HepG2 (cell line): ENCODE measurements at regions not wholly inside any gene's neighbourhood (a gene's known extent, or its start where the extent isn't known, plus 50 kb on each side); places are given as distances from the start of the nearest gene placed in this dataset.

Experiments
- ATAC-seq: fragments of 200-7000 bp; cut with Tn5 transposase; 3 replicates; pipeline ENCODE4 v1.9.1; 2020; ENCODE audit warnings: mild to moderate bottlenecking, moderate library complexity
- BruUV-seq: library from RNA; stranded (reverse); fragments of 400-500 nt; replicated peaks from 2 replicates; lab custom pipeline; 2021; lab: Mats Ljungman, UMichigan
- CTCF ChIA-PET: fragments of 300-600 bp; formaldehyde crosslinking; extraction: SDS; loops from one replicate; lab custom pipeline; 2021; ENCODE audit warnings: low total read pairs, inconsistent platforms, low intra/inter-chr PET ratio; lab: Yijun Ruan, JAX
- POLR2A ChIA-PET: fragments of 350-600 bp; sonication (Branson Sonifier 250); formaldehyde crosslinking; loops from one replicate; lab custom pipeline; 2020; ENCODE audit warnings: antibody characterized with exemption, inconsistent platforms; lab: Yijun Ruan, JAX
- DNase-seq: peaks from one replicate; pipeline ENCODE4 v3.0.0-alpha.2; 2015; ENCODE audit warnings: low spot score
- FAIRE-seq: peaks from 3 replicates; lab custom pipeline; 2011; peaks lifted over from hg19 to GRCh38; lab: Jason Lieb, UNC
- H2AFZ ChIP-seq: one replicate; pipeline ENCODE4 v1.6.1; 2011; ENCODE audit warnings: low read length, inconsistent platforms
- H3K27ac ChIP-seq: fragments of 300-600 bp; 3 replicates; pipeline ENCODE4 v1.8.0; 2011; ENCODE audit warnings: mixed run types, mild to moderate bottlenecking, mixed read lengths, low read length, inconsistent platforms; ENCODE audit not compliant: insufficient read depth; ENCODE audit errors: extremely low read length
- H3K27me3 ChIP-seq, 2 experiments: fragments of 200-600 bp in 1 of 2; 2 replicates in 1 of 2; 3 replicates in 1 of 2; pipeline versions ENCODE4 v1.6.0 to v1.8.0; 2011; ENCODE audit warnings: low read length in 2 of 2, mild to moderate bottlenecking in 2 of 2, moderate library complexity in 2 of 2, inconsistent platforms in 1 of 2; ENCODE audit not compliant: insufficient read depth in 2 of 2, control insufficient read depth in 1 of 2
- H3K36me3 ChIP-seq, 2 experiments: fragments of 200-600 bp in 1 of 2; replicated peaks in 1 of 2; 2 replicates in 1 of 2; 3 replicates in 1 of 2; pipeline versions ENCODE4 v1.5.1 to v1.8.0; 2011; ENCODE audit warnings: low read length in 2 of 2, inconsistent platforms in 1 of 2; ENCODE audit not compliant: insufficient read depth in 2 of 2, control insufficient read depth in 1 of 2
- H3K4me1 ChIP-seq: 2 replicates; pipeline ENCODE4 v1.5.1; 2012; ENCODE audit warnings: low read length, inconsistent platforms; ENCODE audit not compliant: insufficient read depth
- H3K4me2 ChIP-seq: 2 replicates; pipeline ENCODE4 v1.6.0; 2011; ENCODE audit warnings: low read depth, low read length, inconsistent platforms
- H3K4me3 ChIP-seq, 3 experiments: fragments of 200-600 bp in 1 of 3; sonication (generic), shearing (Covaris generic) in 1 of 3; replicated peaks in 1 of 3; 2 replicates each; pipeline ENCODE4 v1.5.1; 2011 to 2016; ENCODE audit warnings: low read length in 3 of 3, inconsistent platforms in 2 of 3, low read depth in 2 of 3, mild to moderate bottlenecking in 2 of 3, control low read depth in 1 of 3, mixed read lengths in 1 of 3; ENCODE audit not compliant: insufficient read depth in 1 of 3
- H3K79me2 ChIP-seq: one replicate; pipeline ENCODE4 v1.6.1; 2011; ENCODE audit warnings: low read length, inconsistent platforms; ENCODE audit not compliant: insufficient read depth
- H3K9ac ChIP-seq: 2 replicates; pipeline ENCODE4 v1.6.0; 2011; ENCODE audit warnings: mild to moderate bottlenecking, low read depth, low read length, inconsistent platforms; ENCODE audit not compliant: insufficient read depth
- H3K9me3 ChIP-seq: 2 replicates; pipeline ENCODE4 v1.5.1; 2012; ENCODE audit warnings: mild to moderate bottlenecking, low read length
- H4K20me1 ChIP-seq: 2 replicates; pipeline ENCODE4 v1.6.0; 2011; ENCODE audit warnings: inconsistent platforms, mild to moderate bottlenecking, low read length, moderate library complexity; ENCODE audit not compliant: insufficient read depth
- CHCHD3 ChIP-seq: sonication (generic); formaldehyde crosslinking; IDR thresholded peaks from 2 replicates; pipeline ENCODE4 v1.8.0; 2022; ENCODE audit warnings: mild to moderate bottlenecking, missing genetic modification reagents, moderate library complexity
- E2F2 ChIP-seq: sonication (generic); formaldehyde crosslinking; IDR thresholded peaks from 2 replicates; pipeline ENCODE4 v1.4.0; 2020; ENCODE audit warnings: missing genetic modification reagents, borderline replicate concordance
- EZH2 ChIP-seq: conservative IDR thresholded peaks from 2 replicates; pipeline ENCODE4 v1.6.1; 2012; ENCODE audit warnings: mild to moderate bottlenecking, low read depth, low read length, moderate library complexity
- MEF2D ChIP-seq: sonication (generic); formaldehyde crosslinking; IDR thresholded peaks from 2 replicates; pipeline ENCODE4 v1.5.1; 2020; ENCODE audit warnings: mild to moderate bottlenecking, missing genetic modification reagents
- NKX3-1 ChIP-seq: sonication (generic); formaldehyde crosslinking; IDR thresholded peaks from 2 replicates; pipeline ENCODE4 v1.5.0; 2020; ENCODE audit warnings: missing genetic modification reagents
- SOX13 ChIP-seq, 3 experiments: fragments of 450-650 bp in 1 of 3; sonication (generic) in 1 of 3; formaldehyde crosslinking in 1 of 3; IDR thresholded peaks in 2 of 3; conservative IDR thresholded peaks in 1 of 3; 2 replicates each; pipeline versions ENCODE4 v1.5.0 to v1.6.1; 2016 to 2020; ENCODE audit warnings: antibody characterized with exemption in 1 of 3, mild to moderate bottlenecking in 1 of 3, missing compliant biosample characterization in 1 of 3, missing genetic modification reagents in 1 of 3, moderate library complexity in 1 of 3
- TSC22D2 ChIP-seq: sonication (generic); formaldehyde crosslinking; IDR thresholded peaks from 2 replicates; pipeline ENCODE4 v1.5.1; 2020; ENCODE audit warnings: missing genetic modification reagents, mild to moderate bottlenecking, borderline replicate concordance
- ZFP36L2 ChIP-seq: sonication (generic); formaldehyde crosslinking; IDR thresholded peaks from 2 replicates; pipeline ENCODE4 v1.4.0; 2020; ENCODE audit warnings: missing genetic modification reagents
- ZKSCAN8 ChIP-seq: IDR thresholded peaks from 2 replicates; pipeline ENCODE4 v1.6.1; 2016; ENCODE audit warnings: borderline replicate concordance, missing genetic modification reagents, missing compliant biosample characterization
- ZNF17 ChIP-seq: sonication (generic); formaldehyde crosslinking; IDR thresholded peaks from 2 replicates; pipeline ENCODE4 v1.5.0; 2020; ENCODE audit warnings: mild to moderate bottlenecking, missing genetic modification reagents
- ZNF451 ChIP-seq: sonication (generic); formaldehyde crosslinking; IDR thresholded peaks from 2 replicates; pipeline ENCODE4 v1.5.0; 2020; ENCODE audit warnings: mild to moderate bottlenecking, missing genetic modification reagents
- ZNF510 ChIP-seq: sonication (generic); formaldehyde crosslinking; IDR thresholded peaks from 2 replicates; pipeline ENCODE4 v1.4.0; 2020; ENCODE audit warnings: low read depth, mild to moderate bottlenecking, missing genetic modification reagents
- ZNF790 ChIP-seq: sonication (generic); formaldehyde crosslinking; IDR thresholded peaks from 2 replicates; pipeline ENCODE4 v1.8.0; 2022; ENCODE audit warnings: missing genetic modification reagents, mild to moderate bottlenecking, borderline replicate concordance
- ZNF883 ChIP-seq: sonication (generic); formaldehyde crosslinking; IDR thresholded peaks from 2 replicates; pipeline ENCODE4 v1.5.1; 2020; ENCODE audit warnings: mild to moderate bottlenecking, missing genetic modification reagents; ENCODE audit errors: not compliant biosample characterization
- WGBS: methylation state at CpG from one replicate; pipeline ENCODE4 v1.1.6; 2017; ENCODE audit warnings: low lambda C conversion rate; 5-methylcytosine and 5-hydroxymethylcytosine counted together
- in situ Hi-C: cut with HindIII; loops from 2 replicates; pipeline ENCODE4 v1.10.0; 2017; ENCODE audit warnings: low pct_unique_long_range_greater_than_20kb; ENCODE audit not compliant: extremely low pct_ligation_motif_present
- intact Hi-C: fragments of 100-400 bp; cut with micrococcal nuclease; formaldehyde crosslinking; loops from one replicate; pipeline ENCODE4 v1.10.0; 2022; ENCODE audit not compliant: unreplicated experiment
- TF ChIP-seq, protein P1 (sequence below): sonication (generic); formaldehyde crosslinking; conservative IDR thresholded peaks from 2 replicates; pipeline ENCODE4 v1.4.0; 2020; ENCODE audit warnings: missing genetic modification reagents
- TF ChIP-seq, protein P2 (sequence below), 2 experiments: sonication (generic) in 1 of 2; formaldehyde crosslinking in 1 of 2; IDR thresholded peaks; 2 replicates each; pipeline versions ENCODE4 v1.4.0 to v1.6.1; 2018 to 2020; ENCODE audit warnings: missing genetic modification reagents in 2 of 2, borderline replicate concordance in 1 of 2, low read depth in 1 of 2, mild to moderate bottlenecking in 1 of 2, missing biosample characterization in 1 of 2

- TF ChIP-seq ZNF790 (CRISPR knock-in tag) (no peak), ZKSCAN8 (CRISPR knock-in tag) (no peak), CHCHD3 (no peak), NKX3-1 (CRISPR knock-in tag) (no peak), SOX13 (IDR thresholded peaks at IDR 0.05) (no peak), SOX13 (CRISPR knock-in tag; conservative IDR thresholded peaks at IDR 0.05 in 1 of 2, IDR thresholded peaks at IDR 0.05 in 1 of 2) (no peak), E2F2 (CRISPR knock-in tag) (no peak), EZH2 (no peak), ZNF451 (no peak), ZNF17 (CRISPR knock-in tag) (no peak), TSC22D2 (CRISPR knock-in tag) (no peak), ZNF510 (CRISPR knock-in tag) (no peak), ZFP36L2 (no peak), MEF2D (CRISPR knock-in tag) (no peak), ZNF883 (no peak)
- TF ChIP-seq, protein P1, sequence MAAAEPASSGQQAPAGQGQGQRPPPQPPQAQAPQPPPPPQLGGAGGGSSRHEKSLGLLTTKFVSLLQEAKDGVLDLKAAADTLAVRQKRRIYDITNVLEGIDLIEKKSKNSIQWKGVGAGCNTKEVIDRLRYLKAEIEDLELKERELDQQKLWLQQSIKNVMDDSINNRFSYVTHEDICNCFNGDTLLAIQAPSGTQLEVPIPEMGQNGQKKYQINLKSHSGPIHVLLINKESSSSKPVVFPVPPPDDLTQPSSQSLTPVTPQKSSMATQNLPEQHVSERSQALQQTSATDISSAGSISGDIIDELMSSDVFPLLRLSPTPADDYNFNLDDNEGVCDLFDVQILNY (CRISPR knock-in tag): no peak
- TF ChIP-seq, protein P2, sequence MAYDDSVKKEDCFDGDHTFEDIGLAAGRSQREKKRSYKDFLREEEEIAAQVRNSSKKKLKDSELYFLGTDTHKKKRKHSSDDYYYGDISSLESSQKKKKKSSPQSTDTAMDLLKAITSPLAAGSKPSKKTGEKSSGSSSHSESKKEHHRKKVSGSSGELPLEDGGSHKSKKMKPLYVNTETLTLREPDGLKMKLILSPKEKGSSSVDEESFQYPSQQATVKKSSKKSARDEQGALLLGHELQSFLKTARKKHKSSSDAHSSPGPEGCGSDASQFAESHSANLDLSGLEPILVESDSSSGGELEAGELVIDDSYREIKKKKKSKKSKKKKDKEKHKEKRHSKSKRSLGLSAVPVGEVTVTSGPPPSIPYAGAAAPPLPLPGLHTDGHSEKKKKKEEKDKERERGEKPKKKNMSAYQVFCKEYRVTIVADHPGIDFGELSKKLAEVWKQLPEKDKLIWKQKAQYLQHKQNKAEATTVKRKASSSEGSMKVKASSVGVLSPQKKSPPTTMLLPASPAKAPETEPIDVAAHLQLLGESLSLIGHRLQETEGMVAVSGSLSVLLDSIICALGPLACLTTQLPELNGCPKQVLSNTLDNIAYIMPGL (CRISPR knock-in tag; IDR thresholded peaks at IDR 0.05; ENCODE audit: borderline replicate concordance in 1 of 2, low read depth in 1 of 2): no peak
- no peak overlapping the region for H3K4me2 ChIP-seq
- H3K79me2 ChIP-seq: no peaks in the 10 kb centered on the region
- DNase-seq (no peak), ATAC-seq (no peak), FAIRE-seq (no peak)
- H3K27ac ChIP-seq: no peak overlapping the region
- no peak overlapping the region for H2AFZ ChIP-seq
- BruUV-seq: no TSS peak
- 0% methylated on average over 2 of the region's 2 CpGs for WGBS
- H3K4me1 ChIP-seq: no peaks in the 10 kb centered on the region
- intact Hi-C loops: no loop called here
- ChIA-PET POLR2A (no interaction called here), CTCF (no interaction called here)
- no peak overlapping the region for H3K9ac ChIP-seq
- in situ Hi-C loops: no loop called here
- H3K4me3 ChIP-seq: no peak overlapping the region
- H3K27me3 ChIP-seq: no peaks in the 10 kb centered on the region
- no peaks in the 10 kb centered on the region for H4K20me1 ChIP-seq
- no peaks in the 10 kb centered on the region for H3K36me3 ChIP-seq
- H3K9me3 ChIP-seq: no peaks in the 10 kb centered on the region
These were observed 165.6 kb downstream of the C4orf33 start for GRCh38 chr4:129261584-129261983.
